ENCODE measurements at regions not wholly inside any gene's neighbourhood (a gene's known extent, or its start where the extent isn't known, plus 50 kb on each side); places are given as distances from the start of the nearest gene placed in this dataset.

DNA sequence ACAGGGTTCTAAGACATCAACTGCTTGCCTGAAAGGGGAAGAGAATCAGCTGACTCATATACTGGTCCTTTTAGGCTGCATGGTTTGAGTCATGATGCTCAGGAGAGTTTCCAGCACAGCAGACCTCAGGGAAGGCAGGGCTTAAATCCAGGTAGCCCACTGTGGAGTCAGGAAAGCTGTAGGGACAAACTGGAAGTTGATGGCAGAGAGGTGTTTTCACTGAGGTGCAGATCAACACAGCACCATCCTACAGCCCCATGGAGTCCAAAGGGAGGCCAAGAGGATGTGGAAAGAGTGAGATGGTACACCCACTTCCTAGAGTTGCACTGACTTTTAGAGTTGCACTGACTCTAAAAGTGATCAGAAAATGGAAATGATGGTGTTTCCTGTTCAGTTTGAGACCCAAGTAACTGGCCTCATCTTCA lies 252.4 kb upstream of the DUSP10 start:
- TF ChIP-seq, protein P1, sequence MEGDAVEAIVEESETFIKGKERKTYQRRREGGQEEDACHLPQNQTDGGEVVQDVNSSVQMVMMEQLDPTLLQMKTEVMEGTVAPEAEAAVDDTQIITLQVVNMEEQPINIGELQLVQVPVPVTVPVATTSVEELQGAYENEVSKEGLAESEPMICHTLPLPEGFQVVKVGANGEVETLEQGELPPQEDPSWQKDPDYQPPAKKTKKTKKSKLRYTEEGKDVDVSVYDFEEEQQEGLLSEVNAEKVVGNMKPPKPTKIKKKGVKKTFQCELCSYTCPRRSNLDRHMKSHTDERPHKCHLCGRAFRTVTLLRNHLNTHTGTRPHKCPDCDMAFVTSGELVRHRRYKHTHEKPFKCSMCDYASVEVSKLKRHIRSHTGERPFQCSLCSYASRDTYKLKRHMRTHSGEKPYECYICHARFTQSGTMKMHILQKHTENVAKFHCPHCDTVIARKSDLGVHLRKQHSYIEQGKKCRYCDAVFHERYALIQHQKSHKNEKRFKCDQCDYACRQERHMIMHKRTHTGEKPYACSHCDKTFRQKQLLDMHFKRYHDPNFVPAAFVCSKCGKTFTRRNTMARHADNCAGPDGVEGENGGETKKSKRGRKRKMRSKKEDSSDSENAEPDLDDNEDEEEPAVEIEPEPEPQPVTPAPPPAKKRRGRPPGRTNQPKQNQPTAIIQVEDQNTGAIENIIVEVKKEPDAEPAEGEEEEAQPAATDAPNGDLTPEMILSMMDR (IDR thresholded peaks at IDR 0.05; ENCODE audit: low read length): no peak
- no peak for TF ChIP-seq EZH2 (optimal IDR thresholded peaks at IDR 0.05; ENCODE audit: low read depth, low read length)
